ENCODE measurements at regions not wholly inside any gene's neighbourhood (a gene's known extent, or its start where the extent isn't known, plus 50 kb on each side); places are given as distances from the start of the nearest gene placed in this dataset.

- ATAC-seq (no peak), DNase-seq (ENCODE audit: low read depth, low spot score) (no peak)
- CTCF ChIA-PET: no interaction called here
- H3K4me1 ChIP-seq (ENCODE audit: control insufficient read depth in 1 of 2, insufficient read depth in 2 of 2, low read length in 2 of 2): no peaks in the 10 kb centered on the region
- no peak overlapping the region for H2AFZ ChIP-seq (ENCODE audit: low read depth, low read length, poor library complexity, severe bottlenecking)
- H3K27ac ChIP-seq (ENCODE audit: low read depth, low read length): no peak overlapping the region
- POLR2A ChIA-PET: no interaction called here
- RAD21 ChIA-PET (ENCODE audit: low non-redundant PET in 1 of 2, low total read pairs in 2 of 2, uncharacterized antibody in 2 of 2, unreplicated experiment in 2 of 2): no interaction called here
- intact Hi-C loops (cut with micrococcal nuclease): no loop called here
- H3K27me3 ChIP-seq (ENCODE audit: insufficient read depth, low read length): peaks cover 25% of the 10 kb centered on the region; the same call in 1 of the 2 replicates
- H3K4me2 ChIP-seq (ENCODE audit: low read length): no peak overlapping the region
- peaks cover 14 to 15% of the 10 kb centered on the region in 2 experiments; a peak in 3 of 4 replicates for H3K9me3 ChIP-seq (ENCODE audit: control insufficient read depth in 1 of 2, insufficient read depth in 1 of 2, low read depth in 1 of 2, low read length in 2 of 2)
- no peaks in the 10 kb centered on the region for H4K20me1 ChIP-seq (ENCODE audit: insufficient read depth)
- no peaks in the 10 kb centered on the region for H3K36me3 ChIP-seq (ENCODE audit: control insufficient read depth in 1 of 2, insufficient read depth in 2 of 2, low read length in 2 of 2)
- H3K9ac ChIP-seq (ENCODE audit: low read length): no peak overlapping the region
- TF ChIP-seq ZBTB33 (IDR thresholded peaks at IDR 0.05; ENCODE audit: extremely low read depth, insufficient replicate concordance, low read length) (no peak), SRF (IDR thresholded peaks at IDR 0.05; ENCODE audit: low read depth) (no peak), ZNF274 (IDR thresholded peaks at IDR 0.05; ENCODE audit: low read depth, low read length) (no peak), ELF1 (IDR thresholded peaks at IDR 0.05; ENCODE audit: borderline replicate concordance, low read depth) (no peak), MAX (IDR thresholded peaks at IDR 0.05) (no peak), ZFX (IDR thresholded peaks at IDR 0.05) (no peak), POLR2AphosphoS5 (IDR thresholded peaks at IDR 0.05; ENCODE audit: low read depth, low read length) (no peak), FOSL1 (IDR thresholded peaks at IDR 0.05; ENCODE audit: low read depth) (no peak), CBX3 (IDR thresholded peaks at IDR 0.05; ENCODE audit: low read depth) (no peak), SP1 (IDR thresholded peaks at IDR 0.05; ENCODE audit: low read depth) (no peak), EGR1 (IDR thresholded peaks at IDR 0.05; ENCODE audit: low read depth) (no peak), TCF7L2 (IDR thresholded peaks at IDR 0.05; ENCODE audit: borderline replicate concordance, extremely low read depth, insufficient read depth, insufficient read length) (no peak), POLR2A (IDR thresholded peaks at IDR 0.05; ENCODE audit: borderline replicate concordance, extremely low read depth, insufficient read depth, insufficient read length) (no peak), REST (IDR thresholded peaks at IDR 0.05; ENCODE audit: low read depth) (no peak), SIN3A (IDR thresholded peaks at IDR 0.05; ENCODE audit: low read depth) (no peak), ATF3 (IDR thresholded peaks at IDR 0.05) (no peak), CEBPB (IDR thresholded peaks at IDR 0.05; ENCODE audit: low read depth) (no peak)
- no TSS peak for BruUV-seq (replicated peaks)
- H3K4me3 ChIP-seq (replicated peaks in 1 of 2; ENCODE audit: low read depth in 1 of 2, low read length in 2 of 2): no peak overlapping the region
- H3K79me2 ChIP-seq (ENCODE audit: insufficient read depth, low read length): no peaks in the 10 kb centered on the region
- no peaks in the 10 kb centered on the region for H3K9me2 ChIP-seq (ENCODE audit: insufficient read depth)
These were observed 116.4 kb upstream of the RPL38 start for GRCh38 chr17:74087002-74087585.

All from HCT116 (cell line).